Astrocyte (in vitro differentiated cells and primary cell): ENCODE measurements at regions not wholly inside any gene's neighbourhood (a gene's known extent, or its start where the extent isn't known, plus 50 kb on each side); places are given as distances from the start of the nearest gene placed in this dataset.

Experiments used
- DNase-seq: peaks from one replicate; pipeline ENCODE4 v3.0.0-alpha.2; 2010; ENCODE audit warnings: low read depth
- FAIRE-seq: peaks from 2 replicates; lab custom pipeline; 2011; peaks lifted over from hg19 to GRCh38; lab: Jason Lieb, UNC
- H2AFZ ChIP-seq: 2 replicates; pipeline ENCODE4 v1.6.0; 2012; ENCODE audit warnings: low read depth, low read length, inconsistent platforms
- H3K27ac ChIP-seq: 2 replicates; pipeline ENCODE4 v1.5.1; 2011; ENCODE audit warnings: low read depth, low read length, inconsistent platforms
- H3K27me3 ChIP-seq: 2 replicates; pipeline ENCODE4 v1.6.0; 2011; ENCODE audit warnings: low read length, inconsistent platforms; ENCODE audit not compliant: insufficient read depth
- H3K36me3 ChIP-seq: 2 replicates; pipeline ENCODE4 v1.5.1; 2011; ENCODE audit warnings: low read length, inconsistent platforms; ENCODE audit not compliant: insufficient read depth
- H3K4me1 ChIP-seq: 2 replicates; pipeline ENCODE4 v1.5.1; 2011; ENCODE audit warnings: low read length, inconsistent platforms; ENCODE audit not compliant: insufficient read depth
- H3K4me2 ChIP-seq: 2 replicates; pipeline ENCODE4 v1.6.0; 2012; ENCODE audit warnings: low read length, inconsistent platforms
- H3K4me3 ChIP-seq: 2 replicates; pipeline ENCODE4 v1.5.1; 2011; ENCODE audit warnings: low read depth, mild to moderate bottlenecking, low read length, inconsistent platforms; ENCODE audit not compliant: insufficient read depth
- H3K79me2 ChIP-seq: 2 replicates; pipeline ENCODE4 v1.6.0; 2012; ENCODE audit warnings: mild to moderate bottlenecking, low read length, inconsistent platforms; ENCODE audit not compliant: insufficient read depth
- H3K9ac ChIP-seq: 2 replicates; pipeline ENCODE4 v1.6.0; 2012; ENCODE audit warnings: mild to moderate bottlenecking, low read length, inconsistent platforms
- H3K9me3 ChIP-seq: 2 replicates; pipeline ENCODE4 v1.5.1; 2012; ENCODE audit warnings: low read depth, mild to moderate bottlenecking, low read length, inconsistent platforms; ENCODE audit not compliant: insufficient read depth
- H4K20me1 ChIP-seq: 2 replicates; pipeline ENCODE4 v1.6.0; 2012; ENCODE audit warnings: low read length, inconsistent platforms; ENCODE audit not compliant: insufficient read depth
- H3K27ac Mint-ChIP-seq: one replicate; pipeline ENCODE4 v1.8.0; 2021; ENCODE audit warnings: mild to moderate bottlenecking, mixed read lengths; ENCODE audit not compliant: unreplicated experiment
- H3K27me3 Mint-ChIP-seq: one replicate; pipeline ENCODE4 v1.8.0; 2021; ENCODE audit warnings: low read depth, mixed read lengths; ENCODE audit not compliant: unreplicated experiment
- H3K36me3 Mint-ChIP-seq: one replicate; pipeline ENCODE4 v1.8.0; 2021; ENCODE audit warnings: low read depth, mixed read lengths; ENCODE audit not compliant: unreplicated experiment
- H3K4me1 Mint-ChIP-seq: one replicate; pipeline ENCODE4 v1.8.0; 2021; ENCODE audit warnings: low read depth, mixed read lengths; ENCODE audit not compliant: unreplicated experiment
- H3K4me3 Mint-ChIP-seq: one replicate; pipeline ENCODE4 v1.8.0; 2021; ENCODE audit warnings: mild to moderate bottlenecking, moderate library complexity, mixed read lengths; ENCODE audit not compliant: unreplicated experiment
- H3K9me3 Mint-ChIP-seq: one replicate; pipeline ENCODE4 v1.8.0; 2021; ENCODE audit warnings: mild to moderate bottlenecking, mixed read lengths; ENCODE audit not compliant: unreplicated experiment
- EZH2 ChIP-seq: IDR thresholded peaks from 2 replicates; pipeline ENCODE4 v1.6.1; 2012; ENCODE audit warnings: mild to moderate bottlenecking, low read length, inconsistent platforms; ENCODE audit not compliant: insufficient read depth
- TF ChIP-seq, protein P1 (sequence below): IDR thresholded peaks from 2 replicates; pipeline ENCODE4 v1.5.1; 2011; ENCODE audit warnings: low read depth, mild to moderate bottlenecking, inconsistent platforms, low read length, moderate library complexity; ENCODE audit not compliant: insufficient read depth

DNA sequence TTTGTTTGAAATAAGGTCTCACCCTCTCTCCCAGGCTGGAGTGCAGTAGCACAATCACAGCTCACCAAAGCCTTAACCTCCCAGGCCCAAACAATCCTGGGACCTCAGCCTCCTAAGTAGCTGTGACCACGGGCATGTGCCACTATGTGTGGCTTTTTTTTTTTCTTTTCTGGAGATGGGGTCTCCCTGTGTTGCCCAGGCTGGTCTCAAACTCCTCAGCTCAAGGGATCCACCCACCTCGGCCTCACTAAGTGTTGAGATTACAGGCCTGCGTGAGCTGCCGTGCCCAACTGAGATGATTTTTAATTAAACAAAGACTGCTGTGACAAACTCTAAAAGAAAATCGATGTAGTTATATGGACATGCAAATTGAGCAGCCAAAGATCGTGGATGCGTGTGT lies 768.4 kb upstream of the ADGRL2 start:
- no peaks in the 10 kb centered on the region for H3K36me3 ChIP-seq
- Mint-ChIP-seq H3K4me3 (no peak overlapping the region), H3K27ac (no peak overlapping the region), H3K9me3 (peaks cover 1% of the 10 kb centered on the region), H3K36me3 (no peaks in the 10 kb centered on the region), H3K27me3 (no peaks in the 10 kb centered on the region), H3K4me1 (no peaks in the 10 kb centered on the region)
- H3K27me3 ChIP-seq = no peaks in the 10 kb centered on the region
- no peak overlapping the region for H3K9ac ChIP-seq
- no peak overlapping the region for H3K4me3 ChIP-seq
- H3K4me2 ChIP-seq = no peak overlapping the region
- TF ChIP-seq, protein P1, sequence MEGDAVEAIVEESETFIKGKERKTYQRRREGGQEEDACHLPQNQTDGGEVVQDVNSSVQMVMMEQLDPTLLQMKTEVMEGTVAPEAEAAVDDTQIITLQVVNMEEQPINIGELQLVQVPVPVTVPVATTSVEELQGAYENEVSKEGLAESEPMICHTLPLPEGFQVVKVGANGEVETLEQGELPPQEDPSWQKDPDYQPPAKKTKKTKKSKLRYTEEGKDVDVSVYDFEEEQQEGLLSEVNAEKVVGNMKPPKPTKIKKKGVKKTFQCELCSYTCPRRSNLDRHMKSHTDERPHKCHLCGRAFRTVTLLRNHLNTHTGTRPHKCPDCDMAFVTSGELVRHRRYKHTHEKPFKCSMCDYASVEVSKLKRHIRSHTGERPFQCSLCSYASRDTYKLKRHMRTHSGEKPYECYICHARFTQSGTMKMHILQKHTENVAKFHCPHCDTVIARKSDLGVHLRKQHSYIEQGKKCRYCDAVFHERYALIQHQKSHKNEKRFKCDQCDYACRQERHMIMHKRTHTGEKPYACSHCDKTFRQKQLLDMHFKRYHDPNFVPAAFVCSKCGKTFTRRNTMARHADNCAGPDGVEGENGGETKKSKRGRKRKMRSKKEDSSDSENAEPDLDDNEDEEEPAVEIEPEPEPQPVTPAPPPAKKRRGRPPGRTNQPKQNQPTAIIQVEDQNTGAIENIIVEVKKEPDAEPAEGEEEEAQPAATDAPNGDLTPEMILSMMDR = no peak
- no peak for TF ChIP-seq EZH2
- FAIRE-seq = no peak
- H2AFZ ChIP-seq = no peak overlapping the region
- no peaks in the 10 kb centered on the region for H4K20me1 ChIP-seq
- H3K79me2 ChIP-seq = no peaks in the 10 kb centered on the region
- no peak overlapping the region for H3K27ac ChIP-seq
- DNase-seq = no peak
- no peaks in the 10 kb centered on the region for H3K9me3 ChIP-seq
- no peaks in the 10 kb centered on the region for H3K4me1 ChIP-seq

DNA sequence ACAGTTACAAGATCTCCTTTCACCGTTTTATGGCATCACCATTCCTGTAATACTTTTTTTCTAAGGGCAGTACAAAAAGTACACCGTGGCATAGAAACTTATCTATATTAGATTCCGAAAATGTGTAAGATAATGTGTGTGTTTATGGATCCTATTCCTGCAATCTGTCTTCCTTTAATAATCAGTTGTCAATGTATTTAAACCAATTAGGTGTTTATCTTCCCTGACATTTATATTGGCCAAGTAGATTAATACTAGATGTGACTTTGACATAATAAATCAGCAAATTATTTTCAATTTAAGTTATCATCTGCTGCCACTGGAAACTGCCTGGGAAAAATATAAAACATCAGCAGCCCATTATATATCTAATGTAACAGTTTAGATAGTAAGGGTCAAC lies 770.3 kb upstream of the ADGRL2 start:
- no peak overlapping the region for H3K27ac Mint-ChIP-seq
- Histone ChIP-seq H3K27ac (no peak overlapping the region), H3K4me3 (no peak overlapping the region), H3K9me3 (no peaks in the 10 kb centered on the region), H3K36me3 (no peaks in the 10 kb centered on the region), H4K20me1 (no peaks in the 10 kb centered on the region), H3K4me2 (no peak overlapping the region), H3K27me3 (no peaks in the 10 kb centered on the region), H3K4me1 (no peaks in the 10 kb centered on the region), H3K9ac (no peak overlapping the region), H3K79me2 (no peaks in the 10 kb centered on the region), H2AFZ (no peak overlapping the region)
- peaks cover 1% of the 10 kb centered on the region for H3K9me3 Mint-ChIP-seq
- FAIRE-seq = no peak
- H3K36me3 Mint-ChIP-seq = no peaks in the 10 kb centered on the region
- no peak for DNase-seq
- TF ChIP-seq EZH2 = no peak
- TF ChIP-seq, protein P1 = no peak
- H3K27me3 Mint-ChIP-seq = no peaks in the 10 kb centered on the region
- no peaks in the 10 kb centered on the region for H3K4me1 Mint-ChIP-seq
- no peak overlapping the region for H3K4me3 Mint-ChIP-seq

DNA sequence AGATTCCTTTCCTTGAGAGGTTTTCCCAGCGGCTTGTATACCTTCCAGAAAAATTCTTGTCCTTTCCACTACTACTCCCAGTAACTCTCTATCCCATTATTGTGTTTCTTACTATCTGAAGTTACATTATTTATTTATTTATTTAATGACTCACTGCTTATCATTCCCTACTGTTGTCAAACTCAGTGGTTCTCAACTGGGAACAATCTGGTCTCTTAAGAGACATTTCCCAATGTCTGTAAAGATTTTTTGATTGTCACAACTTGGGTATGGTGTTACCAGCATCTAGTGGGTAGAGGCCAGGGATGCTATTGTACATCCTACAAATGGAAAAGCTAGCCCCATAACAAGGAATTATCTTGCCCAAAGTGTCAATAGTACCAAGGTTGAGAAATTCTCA lies 771.5 kb upstream of the ADGRL2 start:
- Histone ChIP-seq H3K27me3 (no peaks in the 10 kb centered on the region), H3K27ac (no peak overlapping the region), H3K36me3 (no peaks in the 10 kb centered on the region), H4K20me1 (no peaks in the 10 kb centered on the region), H2AFZ (no peak overlapping the region), H3K79me2 (no peaks in the 10 kb centered on the region), H3K4me2 (no peak overlapping the region), H3K9ac (no peak overlapping the region), H3K4me1 (no peaks in the 10 kb centered on the region), H3K9me3 (no peaks in the 10 kb centered on the region), H3K4me3 (no peak overlapping the region)
- Mint-ChIP-seq H3K27me3 (no peaks in the 10 kb centered on the region), H3K4me1 (no peaks in the 10 kb centered on the region), H3K27ac (no peak overlapping the region), H3K4me3 (no peak overlapping the region), H3K9me3 (no peaks in the 10 kb centered on the region), H3K36me3 (no peaks in the 10 kb centered on the region)
- DNase-seq (no peak), FAIRE-seq (no peak)
- TF ChIP-seq, protein P1 = no peak
- TF ChIP-seq EZH2 = no peak
